Large intestine (tissue), 3 donors: ENCODE measurements at regions not wholly inside any gene's neighbourhood (a gene's known extent, or its start where the extent isn't known, plus 50 kb on each side); places are given as distances from the start of the nearest gene placed in this dataset.

Source experiments
- DNase-seq, 2 donors: peaks; one replicate each; pipeline versions ENCODE4 v3.0.0 to v3.0.0-alpha.2; 2013
- H3K27ac ChIP-seq: one replicate; pipeline ENCODE4 v1.5.1; 2013; ENCODE audit warnings: low read length
- H3K27me3 ChIP-seq: 2 replicates; pipeline ENCODE4 v1.6.1; 2013; ENCODE audit warnings: low read length; ENCODE audit not compliant: control insufficient read depth, insufficient read depth
- H3K36me3 ChIP-seq: 2 replicates; pipeline ENCODE4 v1.6.1; 2013; ENCODE audit warnings: low read length; ENCODE audit not compliant: control insufficient read depth, insufficient read depth
- H3K4me1 ChIP-seq: one replicate; pipeline ENCODE4 v1.6.1; 2013; ENCODE audit warnings: low read length; ENCODE audit not compliant: control insufficient read depth, insufficient read depth
- H3K4me3 ChIP-seq: one replicate; pipeline ENCODE4 v1.5.1; 2013; ENCODE audit warnings: low read length
- H3K9me3 ChIP-seq: one replicate; pipeline ENCODE4 v1.6.1; 2013; ENCODE audit warnings: mild to moderate bottlenecking, low read depth, low read length, moderate library complexity; ENCODE audit not compliant: control insufficient read depth
- WGBS: methylation state at CpG from one replicate; pipeline ENCODE4 v1.1.5; 2013; ENCODE audit warnings: low lambda C conversion rate; ENCODE audit not compliant: insufficient coverage; 5-methylcytosine and 5-hydroxymethylcytosine counted together

GRCh38 chr10:128793726-128794655 is 667.8 kb upstream of the MKI67 start:
- Histone ChIP-seq H3K27ac (no peak overlapping the region), H3K4me1 (no peaks in the 10 kb centered on the region), H3K4me3 (no peak overlapping the region), H3K36me3 (no peaks in the 10 kb centered on the region), H3K27me3 (no peaks in the 10 kb centered on the region), H3K9me3 (no peaks in the 10 kb centered on the region)
- no CpG with 5 or more reads among the region's 10 CpGs for WGBS
- DNase-seq: no peak

GRCh38 chr10:128796396-128796912 is 670.2 kb upstream of the MKI67 start:
- WGBS: no CpG with 5 or more reads among the region's 3 CpGs
- H3K4me3 ChIP-seq: no peak overlapping the region
- H3K27me3 ChIP-seq: no peaks in the 10 kb centered on the region
- no peaks in the 10 kb centered on the region for H3K36me3 ChIP-seq
- DNase-seq: no peak
- H3K4me1 ChIP-seq: no peaks in the 10 kb centered on the region
- H3K9me3 ChIP-seq: no peaks in the 10 kb centered on the region
- no peak overlapping the region for H3K27ac ChIP-seq

- no peak for DNase-seq
- Histone ChIP-seq H3K4me1 (no peaks in the 10 kb centered on the region), H3K4me3 (no peak overlapping the region), H3K27ac (no peak overlapping the region), H3K36me3 (no peaks in the 10 kb centered on the region), H3K27me3 (peaks cover 12% of the 10 kb centered on the region), H3K9me3 (no peaks in the 10 kb centered on the region)
- WGBS: no CpG with 5 or more reads among the region's 4 CpGs
These were observed 665.0 kb upstream of the MGMT start for GRCh38 chr10:128802062-128802461.

GRCh38 chr10:128803790-128804189 is 663.3 kb upstream of the MGMT start:
- 60% methylated on average over 1 of the region's 8 CpGs for WGBS

GRCh38 chr10:128804411-128804810 is 662.6 kb upstream of the MGMT start:
- Histone ChIP-seq H3K27me3 (peaks cover 12% of the 10 kb centered on the region), H3K27ac (no peak overlapping the region), H3K9me3 (no peaks in the 10 kb centered on the region), H3K36me3 (no peaks in the 10 kb centered on the region), H3K4me3 (no peak overlapping the region), H3K4me1 (no peaks in the 10 kb centered on the region)
- no peak for DNase-seq
- no CpG with 5 or more reads among the region's 2 CpGs for WGBS

More at GRCh38 chr10:128803790-128804189, 663.3 kb upstream of the MGMT start:
- peaks cover 12% of the 10 kb centered on the region for H3K27me3 ChIP-seq
- H3K4me3 ChIP-seq: no peak overlapping the region
- H3K36me3 ChIP-seq: no peaks in the 10 kb centered on the region
- DNase-seq: no peak
- H3K4me1 ChIP-seq: no peaks in the 10 kb centered on the region
- H3K27ac ChIP-seq: no peak overlapping the region
- H3K9me3 ChIP-seq: no peaks in the 10 kb centered on the region

GRCh38 chr10:128808921-128809440 is 658.1 kb upstream of the MGMT start:
- H3K4me1 ChIP-seq: no peaks in the 10 kb centered on the region
- H3K27me3 ChIP-seq: peaks cover under 1% of the 10 kb centered on the region
- no peak overlapping the region for H3K27ac ChIP-seq
- no peaks in the 10 kb centered on the region for H3K9me3 ChIP-seq
- WGBS: no CpG with 5 or more reads among the region's 4 CpGs
- DNase-seq: no peak
- H3K4me3 ChIP-seq: no peak overlapping the region
- no peaks in the 10 kb centered on the region for H3K36me3 ChIP-seq

- Histone ChIP-seq H3K27ac (no peak overlapping the region), H3K9me3 (no peaks in the 10 kb centered on the region), H3K36me3 (no peaks in the 10 kb centered on the region), H3K27me3 (no peaks in the 10 kb centered on the region), H3K4me1 (no peaks in the 10 kb centered on the region), H3K4me3 (no peak overlapping the region)
- no peak for DNase-seq
- 100% methylated on average over 4 of the region's 10 CpGs for WGBS
These were observed 655.5 kb upstream of the MGMT start for GRCh38 chr10:128811511-128811910.

GRCh38 chr10:128812000-128812399 is 655.0 kb upstream of the MGMT start:
- Histone ChIP-seq H3K9me3 (no peaks in the 10 kb centered on the region), H3K36me3 (no peaks in the 10 kb centered on the region), H3K27ac (no peak overlapping the region), H3K27me3 (no peaks in the 10 kb centered on the region), H3K4me3 (no peak overlapping the region), H3K4me1 (no peaks in the 10 kb centered on the region)
- no CpG with 5 or more reads among the region's 15 CpGs for WGBS
- DNase-seq: no peak

- peaks cover 2% of the 10 kb centered on the region for H3K27me3 ChIP-seq
- H3K4me1 ChIP-seq: no peaks in the 10 kb centered on the region
- no peaks in the 10 kb centered on the region for H3K9me3 ChIP-seq
- DNase-seq: no peak
- 50% methylated on average over 2 of the region's 3 CpGs for WGBS
- H3K4me3 ChIP-seq: no peak overlapping the region
- no peak overlapping the region for H3K27ac ChIP-seq
- no peaks in the 10 kb centered on the region for H3K36me3 ChIP-seq
These were observed 653.5 kb upstream of the MGMT start for GRCh38 chr10:128813574-128813973.

GRCh38 chr10:128814024-128814423 is 653.0 kb upstream of the MGMT start:
- no peaks in the 10 kb centered on the region for H3K4me1 ChIP-seq
- DNase-seq: no peak
- no CpG with 5 or more reads among the region's 12 CpGs for WGBS
- no peaks in the 10 kb centered on the region for H3K36me3 ChIP-seq
- no peak overlapping the region for H3K4me3 ChIP-seq
- no peak overlapping the region for H3K27ac ChIP-seq
- peaks cover 2% of the 10 kb centered on the region for H3K27me3 ChIP-seq
- no peaks in the 10 kb centered on the region for H3K9me3 ChIP-seq
